ENCODE measurements at regions not wholly inside any gene's neighbourhood (a gene's known extent, or its start where the extent isn't known, plus 50 kb on each side); places are given as distances from the start of the nearest gene placed in this dataset.

DNA sequence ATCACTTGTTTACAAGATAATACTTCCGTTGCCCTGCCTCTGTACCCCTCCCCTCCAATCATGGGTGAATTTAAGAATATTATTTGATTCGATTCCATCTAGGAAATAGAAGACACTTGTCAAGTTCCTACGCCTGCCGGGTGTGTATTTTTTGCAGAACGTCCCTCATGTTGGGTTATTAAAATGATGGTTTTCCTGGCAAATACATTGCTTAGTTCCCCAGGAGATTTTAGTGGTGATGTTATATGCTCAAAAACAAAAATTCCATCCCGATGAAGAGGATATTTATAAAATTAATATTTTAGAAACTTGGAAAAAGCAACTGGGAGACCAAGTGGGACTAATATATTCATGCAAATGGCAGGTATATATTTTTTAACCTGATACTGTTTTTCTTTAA lies 548.4 kb downstream of the EDEM1 start:
- H3K9ac ChIP-seq (ENCODE audit: low read depth, low read length), result no peak overlapping the region
- no peaks in the 10 kb centered on the region for H3K9me3 ChIP-seq (ENCODE audit: control insufficient read depth, insufficient read depth, low read length)
- no peaks in the 10 kb centered on the region for H3K27me3 ChIP-seq (ENCODE audit: control insufficient read depth, insufficient read depth, low read length)
- no peak overlapping the region for H3K27ac ChIP-seq (ENCODE audit: low read depth, low read length)
- H3K4me1 ChIP-seq (ENCODE audit: control insufficient read depth, insufficient read depth, low read length), result no peaks in the 10 kb centered on the region
- H3K36me3 ChIP-seq (ENCODE audit: control insufficient read depth, insufficient read depth, low read length), result no peaks in the 10 kb centered on the region
- H3K4me3 ChIP-seq (ENCODE audit: low read depth, low read length), result no peak overlapping the region

DNA sequence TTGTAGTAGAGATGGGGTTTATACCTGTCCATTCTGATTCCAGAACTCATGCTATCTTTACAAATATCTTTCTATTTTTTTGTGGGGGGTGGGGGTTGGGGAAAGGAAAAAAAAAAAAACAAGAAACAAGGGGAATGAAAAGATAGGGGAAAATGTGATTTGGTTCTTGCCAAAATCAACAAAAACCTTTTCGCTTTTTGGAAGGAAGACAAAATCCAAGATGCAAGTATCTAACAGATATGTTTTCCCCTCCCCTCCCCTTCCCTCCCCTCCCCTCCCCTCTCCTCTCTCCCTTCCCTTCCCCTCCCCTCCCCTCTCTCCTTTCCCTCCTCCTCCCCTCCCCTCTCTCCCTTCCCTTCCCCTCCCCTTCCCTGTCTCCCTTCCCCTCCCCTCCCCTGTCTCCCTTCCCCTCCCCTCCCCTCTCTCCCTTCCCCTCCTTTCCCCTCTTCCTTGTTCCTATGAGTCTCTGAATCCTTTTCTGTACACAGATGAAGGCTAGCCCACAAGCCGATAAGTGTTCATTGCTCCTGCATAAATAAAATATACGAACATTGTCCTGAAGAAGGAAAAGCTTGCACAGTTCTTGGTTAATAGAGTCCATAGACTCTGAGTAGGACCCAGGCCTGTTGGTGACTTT lies 551.9 kb downstream of the EDEM1 start:
- Histone ChIP-seq H3K4me3 (ENCODE audit: low read depth, low read length) (no peak overlapping the region), H3K36me3 (ENCODE audit: control insufficient read depth, insufficient read depth, low read length) (no peaks in the 10 kb centered on the region), H3K9ac (ENCODE audit: low read depth, low read length) (no peak overlapping the region), H3K9me3 (ENCODE audit: control insufficient read depth, insufficient read depth, low read length) (no peaks in the 10 kb centered on the region), H3K27me3 (ENCODE audit: control insufficient read depth, insufficient read depth, low read length) (no peaks in the 10 kb centered on the region), H3K27ac (ENCODE audit: low read depth, low read length) (no peak overlapping the region), H3K4me1 (ENCODE audit: control insufficient read depth, insufficient read depth, low read length) (no peaks in the 10 kb centered on the region)

GRCh38 chr3:5739949-5740348 lies 552.4 kb downstream of the EDEM1 start:
- no peak overlapping the region for H3K27ac ChIP-seq (ENCODE audit: low read depth, low read length)
- H3K4me1 ChIP-seq (ENCODE audit: control insufficient read depth, insufficient read depth, low read length), result no peaks in the 10 kb centered on the region
- H3K9me3 ChIP-seq (ENCODE audit: control insufficient read depth, insufficient read depth, low read length), result no peaks in the 10 kb centered on the region
- H3K4me3 ChIP-seq (ENCODE audit: low read depth, low read length), result no peak overlapping the region
- H3K27me3 ChIP-seq (ENCODE audit: control insufficient read depth, insufficient read depth, low read length), result no peaks in the 10 kb centered on the region
- H3K36me3 ChIP-seq (ENCODE audit: control insufficient read depth, insufficient read depth, low read length), result no peaks in the 10 kb centered on the region
- H3K9ac ChIP-seq (ENCODE audit: low read depth, low read length), result no peak overlapping the region

GRCh38 chr3:5741017-5741416 lies 553.5 kb downstream of the EDEM1 start:
- H3K9ac ChIP-seq (ENCODE audit: low read depth, low read length), result no peak overlapping the region
- H3K4me1 ChIP-seq (ENCODE audit: control insufficient read depth, insufficient read depth, low read length), result no peaks in the 10 kb centered on the region
- H3K4me3 ChIP-seq (ENCODE audit: low read depth, low read length), result no peak overlapping the region
- H3K27ac ChIP-seq (ENCODE audit: low read depth, low read length), result no peak overlapping the region
- no peaks in the 10 kb centered on the region for H3K36me3 ChIP-seq (ENCODE audit: control insufficient read depth, insufficient read depth, low read length)
- H3K27me3 ChIP-seq (ENCODE audit: control insufficient read depth, insufficient read depth, low read length), result no peaks in the 10 kb centered on the region
- no peaks in the 10 kb centered on the region for H3K9me3 ChIP-seq (ENCODE audit: control insufficient read depth, insufficient read depth, low read length)

- no peaks in the 10 kb centered on the region for H3K27me3 ChIP-seq (ENCODE audit: control insufficient read depth, insufficient read depth, low read length)
- no peaks in the 10 kb centered on the region for H3K4me1 ChIP-seq (ENCODE audit: control insufficient read depth, insufficient read depth, low read length)
- H3K36me3 ChIP-seq (ENCODE audit: control insufficient read depth, insufficient read depth, low read length), result no peaks in the 10 kb centered on the region
- H3K4me3 ChIP-seq (ENCODE audit: low read depth, low read length), result no peak overlapping the region
- H3K9me3 ChIP-seq (ENCODE audit: control insufficient read depth, insufficient read depth, low read length), result no peaks in the 10 kb centered on the region
- H3K27ac ChIP-seq (ENCODE audit: low read depth, low read length), result no peak overlapping the region
- H3K9ac ChIP-seq (ENCODE audit: low read depth, low read length), result no peak overlapping the region
These were observed 562.6 kb downstream of the EDEM1 start for GRCh38 chr3:5750091-5750490.

DNA sequence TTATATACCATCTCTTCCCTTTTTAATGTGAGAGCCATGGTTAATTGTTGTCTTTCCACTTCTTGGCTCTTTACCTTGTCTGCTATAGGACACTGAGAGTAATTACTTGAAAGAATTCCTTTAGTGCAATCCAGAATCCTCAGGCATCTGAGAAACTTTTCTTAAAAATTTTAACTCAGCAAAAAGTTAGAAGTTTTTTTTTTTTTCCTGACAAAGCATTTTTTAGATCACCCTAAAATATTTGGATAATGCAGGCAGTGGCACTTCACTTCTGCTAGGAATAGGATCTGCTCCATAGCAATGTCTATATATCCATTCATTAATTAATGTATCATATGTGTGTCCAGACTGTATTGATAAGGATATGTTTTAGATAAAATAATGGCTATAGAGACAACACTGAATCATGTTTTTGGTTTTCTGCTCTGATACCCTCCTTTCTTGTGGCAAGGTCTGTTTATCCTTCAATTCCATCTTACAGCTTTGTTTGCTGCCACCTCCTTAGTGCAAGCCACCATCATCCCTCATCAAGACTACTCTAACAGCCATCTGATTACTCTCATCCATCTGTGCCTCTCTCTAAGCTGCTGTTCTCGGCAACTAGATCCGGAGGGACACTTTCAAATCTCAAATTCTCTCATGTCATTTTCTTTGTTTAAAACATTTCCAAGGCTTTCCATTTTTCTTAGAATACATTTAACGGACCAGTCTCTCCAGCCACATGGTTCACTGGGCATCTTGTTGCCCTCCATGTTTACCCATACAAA lies 563.5 kb downstream of the EDEM1 start:
- no peak overlapping the region for H3K27ac ChIP-seq (ENCODE audit: low read depth, low read length)
- H3K4me1 ChIP-seq (ENCODE audit: control insufficient read depth, insufficient read depth, low read length), result no peaks in the 10 kb centered on the region
- no peaks in the 10 kb centered on the region for H3K9me3 ChIP-seq (ENCODE audit: control insufficient read depth, insufficient read depth, low read length)
- no peaks in the 10 kb centered on the region for H3K36me3 ChIP-seq (ENCODE audit: control insufficient read depth, insufficient read depth, low read length)
- H3K4me3 ChIP-seq (ENCODE audit: low read depth, low read length), result no peak overlapping the region
- H3K9ac ChIP-seq (ENCODE audit: low read depth, low read length), result no peak overlapping the region
- H3K27me3 ChIP-seq (ENCODE audit: control insufficient read depth, insufficient read depth, low read length), result no peaks in the 10 kb centered on the region

DNA sequence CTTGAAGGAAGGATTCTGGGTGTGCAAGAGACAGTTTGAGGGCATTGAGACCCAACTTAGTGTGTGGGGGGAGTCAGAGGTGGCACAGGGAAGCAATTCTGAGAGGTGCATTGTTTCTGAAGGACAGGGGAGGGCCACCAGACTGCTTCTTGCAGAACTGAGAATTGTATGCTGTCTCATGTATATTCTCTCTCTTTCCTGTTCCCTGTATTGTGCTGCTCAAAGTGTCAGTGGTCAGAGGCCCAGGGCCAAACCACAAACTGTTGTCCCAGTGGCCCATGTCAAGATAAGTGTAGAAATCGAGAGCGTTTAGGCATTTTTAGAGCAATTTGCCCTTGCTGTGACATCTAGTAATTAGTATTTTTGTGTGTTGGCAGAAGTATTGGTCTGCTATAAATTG lies 567.1 kb downstream of the EDEM1 start:
- H3K4me1 ChIP-seq (ENCODE audit: control insufficient read depth, insufficient read depth, low read length), result no peaks in the 10 kb centered on the region
- no peaks in the 10 kb centered on the region for H3K36me3 ChIP-seq (ENCODE audit: control insufficient read depth, insufficient read depth, low read length)
- H3K9me3 ChIP-seq (ENCODE audit: control insufficient read depth, insufficient read depth, low read length), result no peaks in the 10 kb centered on the region
- no peak overlapping the region for H3K9ac ChIP-seq (ENCODE audit: low read depth, low read length)
- H3K27me3 ChIP-seq (ENCODE audit: control insufficient read depth, insufficient read depth, low read length), result no peaks in the 10 kb centered on the region
- no peak overlapping the region for H3K4me3 ChIP-seq (ENCODE audit: low read depth, low read length)
- no peak overlapping the region for H3K27ac ChIP-seq (ENCODE audit: low read depth, low read length)

DNA sequence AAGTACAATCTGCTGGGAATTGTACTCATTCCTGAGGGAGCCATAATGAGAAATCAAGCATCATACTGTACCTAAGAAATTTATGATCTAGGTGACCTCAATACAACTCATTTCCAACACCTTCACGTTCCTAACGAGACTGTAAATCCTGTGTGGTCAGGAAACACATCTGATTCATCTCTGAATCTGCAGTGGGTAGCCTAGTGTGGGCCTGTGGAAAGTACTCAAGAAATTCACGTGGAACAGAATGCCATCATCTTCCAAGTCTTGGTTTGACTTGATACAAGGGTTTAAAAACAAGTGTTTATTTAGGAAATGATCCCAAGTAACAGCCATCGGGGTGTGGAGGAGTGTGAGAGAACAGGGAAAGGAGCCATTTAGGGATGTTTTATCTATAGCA lies 568.9 kb downstream of the EDEM1 start:
- Histone ChIP-seq H3K9me3 (ENCODE audit: control insufficient read depth, insufficient read depth, low read length) (no peaks in the 10 kb centered on the region), H3K4me1 (ENCODE audit: control insufficient read depth, insufficient read depth, low read length) (no peaks in the 10 kb centered on the region), H3K27ac (ENCODE audit: low read depth, low read length) (no peak overlapping the region), H3K36me3 (ENCODE audit: control insufficient read depth, insufficient read depth, low read length) (no peaks in the 10 kb centered on the region), H3K4me3 (ENCODE audit: low read depth, low read length) (no peak overlapping the region), H3K9ac (ENCODE audit: low read depth, low read length) (no peak overlapping the region), H3K27me3 (ENCODE audit: control insufficient read depth, insufficient read depth, low read length) (no peaks in the 10 kb centered on the region)

- Histone ChIP-seq H3K4me3 (ENCODE audit: low read depth, low read length) (no peak overlapping the region), H3K4me1 (ENCODE audit: control insufficient read depth, insufficient read depth, low read length) (no peaks in the 10 kb centered on the region), H3K27ac (ENCODE audit: low read depth, low read length) (no peak overlapping the region), H3K9me3 (ENCODE audit: control insufficient read depth, insufficient read depth, low read length) (no peaks in the 10 kb centered on the region), H3K27me3 (ENCODE audit: control insufficient read depth, insufficient read depth, low read length) (no peaks in the 10 kb centered on the region), H3K36me3 (ENCODE audit: control insufficient read depth, insufficient read depth, low read length) (no peaks in the 10 kb centered on the region), H3K9ac (ENCODE audit: low read depth, low read length) (no peak overlapping the region)
These were observed 569.8 kb downstream of the EDEM1 start for GRCh38 chr3:5757213-5757804.

- H3K27me3 ChIP-seq (ENCODE audit: control insufficient read depth, insufficient read depth, low read length), result no peaks in the 10 kb centered on the region
These were observed 571.2 kb downstream of the EDEM1 start for GRCh38 chr3:5758699-5759098.

DNA sequence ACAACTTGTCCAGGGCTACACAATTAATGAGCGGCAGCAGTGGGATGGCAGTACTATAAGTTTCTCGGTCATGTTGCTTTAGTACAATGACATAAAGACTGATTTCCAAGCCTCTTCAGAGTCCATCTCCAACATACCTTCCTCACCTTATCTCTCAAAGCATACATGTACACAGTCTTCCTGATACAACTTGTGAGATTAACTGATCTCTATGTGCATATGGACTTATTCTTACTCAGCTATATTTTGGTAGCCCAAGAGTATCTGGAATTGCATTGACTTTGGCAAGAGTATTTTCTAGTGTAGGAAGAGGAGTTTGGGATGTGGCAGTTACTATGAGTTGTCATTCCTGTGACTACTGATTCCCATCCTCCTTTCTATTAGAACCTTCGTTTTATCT lies 575.0 kb downstream of the EDEM1 start:
- Histone ChIP-seq H3K36me3 (ENCODE audit: control insufficient read depth, insufficient read depth, low read length) (no peaks in the 10 kb centered on the region), H3K9me3 (ENCODE audit: control insufficient read depth, insufficient read depth, low read length) (no peaks in the 10 kb centered on the region), H3K4me1 (ENCODE audit: control insufficient read depth, insufficient read depth, low read length) (no peaks in the 10 kb centered on the region), H3K9ac (ENCODE audit: low read depth, low read length) (no peak overlapping the region), H3K27ac (ENCODE audit: low read depth, low read length) (no peak overlapping the region), H3K4me3 (ENCODE audit: low read depth, low read length) (no peak overlapping the region), H3K27me3 (ENCODE audit: control insufficient read depth, insufficient read depth, low read length) (no peaks in the 10 kb centered on the region)

More at GRCh38 chr3:5758699-5759098, 571.2 kb downstream of the EDEM1 start:
- H3K36me3 ChIP-seq (ENCODE audit: control insufficient read depth, insufficient read depth, low read length), result no peaks in the 10 kb centered on the region
- no peaks in the 10 kb centered on the region for H3K9me3 ChIP-seq (ENCODE audit: control insufficient read depth, insufficient read depth, low read length)
- no peaks in the 10 kb centered on the region for H3K4me1 ChIP-seq (ENCODE audit: control insufficient read depth, insufficient read depth, low read length)
- H3K4me3 ChIP-seq (ENCODE audit: low read depth, low read length), result no peak overlapping the region
- H3K9ac ChIP-seq (ENCODE audit: low read depth, low read length), result no peak overlapping the region
- no peak overlapping the region for H3K27ac ChIP-seq (ENCODE audit: low read depth, low read length)

Measured in HUES48 (cell line).